Endothelial cell (in vitro differentiated cells): ENCODE measurements at regions not wholly inside any gene's neighbourhood (a gene's known extent, or its start where the extent isn't known, plus 50 kb on each side); places are given as distances from the start of the nearest gene placed in this dataset.

Experiments used
- DNase-seq: peaks from one replicate; pipeline ENCODE4 v3.0.0; 2021; ENCODE audit warnings: low spot score
- H3K27ac Mint-ChIP-seq: one replicate; pipeline ENCODE4 v1.8.0; 2021; ENCODE audit warnings: mixed read lengths, inconsistent platforms; ENCODE audit not compliant: unreplicated experiment
- H3K27me3 Mint-ChIP-seq: one replicate; pipeline ENCODE4 v1.8.0; 2021; ENCODE audit warnings: mild to moderate bottlenecking, moderate library complexity, mixed read lengths, inconsistent platforms; ENCODE audit not compliant: unreplicated experiment
- H3K36me3 Mint-ChIP-seq: one replicate; pipeline ENCODE4 v1.8.0; 2021; ENCODE audit warnings: mild to moderate bottlenecking, low read depth, mixed read lengths, inconsistent platforms; ENCODE audit not compliant: unreplicated experiment
- H3K4me1 Mint-ChIP-seq: one replicate; pipeline ENCODE4 v1.8.0; 2021; ENCODE audit warnings: mild to moderate bottlenecking, mixed read lengths, inconsistent platforms; ENCODE audit not compliant: unreplicated experiment
- H3K4me3 Mint-ChIP-seq: one replicate; pipeline ENCODE4 v1.8.0; 2021; ENCODE audit warnings: mild to moderate bottlenecking, mixed read lengths, inconsistent platforms; ENCODE audit not compliant: unreplicated experiment
- H3K9me3 Mint-ChIP-seq: one replicate; pipeline ENCODE4 v1.8.0; 2021; ENCODE audit warnings: mixed read lengths, inconsistent platforms; ENCODE audit not compliant: unreplicated experiment
- CTCF ChIP-seq: fragments of 200-600 bp; sonication (generic); IDR thresholded peaks from one replicate; pipeline ENCODE4 v1.5.0; 2021; ENCODE audit warnings: antibody characterized with exemption; ENCODE audit not compliant: unreplicated experiment

GRCh38 chr2:156903335-156903734, 354.2 kb upstream of the GALNT5 start:
- Mint-ChIP-seq H3K4me1 (no peaks in the 10 kb centered on the region), H3K27ac (no peak overlapping the region), H3K4me3 (no peak overlapping the region), H3K27me3 (no peaks in the 10 kb centered on the region), H3K36me3 (no peaks in the 10 kb centered on the region), H3K9me3 (no peaks in the 10 kb centered on the region)
- no peak for DNase-seq
- no peak for TF ChIP-seq CTCF

- DNase-seq = no peak
- no peak for TF ChIP-seq CTCF
- H3K27ac Mint-ChIP-seq = no peak overlapping the region
- no peak overlapping the region for H3K4me3 Mint-ChIP-seq
- no peaks in the 10 kb centered on the region for H3K4me1 Mint-ChIP-seq
- no peaks in the 10 kb centered on the region for H3K9me3 Mint-ChIP-seq
- no peaks in the 10 kb centered on the region for H3K27me3 Mint-ChIP-seq
- no peaks in the 10 kb centered on the region for H3K36me3 Mint-ChIP-seq
Observed at GRCh38 chr2:156907806-156908205, 349.7 kb upstream of the GALNT5 start.

- Mint-ChIP-seq H3K27ac (no peak overlapping the region), H3K36me3 (no peaks in the 10 kb centered on the region), H3K4me1 (no peaks in the 10 kb centered on the region), H3K9me3 (no peaks in the 10 kb centered on the region), H3K4me3 (no peak overlapping the region), H3K27me3 (no peaks in the 10 kb centered on the region)
- TF ChIP-seq CTCF = no peak
- no peak for DNase-seq
Observed at GRCh38 chr2:156908825-156909224, 348.7 kb upstream of the GALNT5 start.

GRCh38 chr2:156909983-156910382, 347.5 kb upstream of the GALNT5 start:
- Mint-ChIP-seq H3K36me3 (no peaks in the 10 kb centered on the region), H3K4me1 (no peaks in the 10 kb centered on the region), H3K9me3 (no peaks in the 10 kb centered on the region), H3K27me3 (no peaks in the 10 kb centered on the region), H3K27ac (no peak overlapping the region), H3K4me3 (no peak overlapping the region)
- no peak for DNase-seq
- no peak for TF ChIP-seq CTCF

- TF ChIP-seq CTCF = no peak
- peaks cover 3% of the 10 kb centered on the region for H3K4me1 Mint-ChIP-seq
- H3K9me3 Mint-ChIP-seq = no peaks in the 10 kb centered on the region
- H3K27ac Mint-ChIP-seq = no peak overlapping the region
- no peak for DNase-seq
- H3K27me3 Mint-ChIP-seq = no peaks in the 10 kb centered on the region
- H3K36me3 Mint-ChIP-seq = no peaks in the 10 kb centered on the region
- no peak overlapping the region for H3K4me3 Mint-ChIP-seq
Observed at GRCh38 chr2:156915332-156915731, 342.2 kb upstream of the GALNT5 start.
